GM21717 (cell line): ENCODE measurements at regions not wholly inside any gene's neighbourhood (a gene's known extent, or its start where the extent isn't known, plus 50 kb on each side); places are given as distances from the start of the nearest gene placed in this dataset.

Experiments used
- ATAC-seq: cut with Tn5 transposase; IDR thresholded peaks from one replicate; pipeline ENCODE4 v1.9.1; 2021; ENCODE audit warnings: mild to moderate bottlenecking, moderate library complexity; ENCODE audit not compliant: unreplicated experiment

GRCh38 chr18:51643483-51643882 is 446.0 kb upstream of the MEX3C start:
- no peak for ATAC-seq

GRCh38 chr18:51645607-51646006 is 448.1 kb upstream of the MEX3C start:
- ATAC-seq, result no peak

- ATAC-seq, result no peak
These were observed 449.9 kb upstream of the MEX3C start for GRCh38 chr18:51647346-51647745.

GRCh38 chr18:51647942-51648341 is 450.5 kb upstream of the MEX3C start:
- ATAC-seq, result no peak

- no peak for ATAC-seq
These were observed 452.3 kb upstream of the MEX3C start for GRCh38 chr18:51649796-51650195.

GRCh38 chr18:51651761-51652160 is 454.3 kb upstream of the MEX3C start:
- no peak for ATAC-seq

- no peak for ATAC-seq
These were observed 456.2 kb upstream of the MEX3C start for GRCh38 chr18:51653507-51654213.

- ATAC-seq, result peak; percentile 65
These were observed 457.2 kb upstream of the MEX3C start for GRCh38 chr18:51654488-51655326.

- peak; percentile 77 for ATAC-seq
These were observed 457.8 kb upstream of the MEX3C start for GRCh38 chr18:51655327-51655698.

- no peak for ATAC-seq
These were observed 458.8 kb upstream of the MEX3C start for GRCh38 chr18:51656249-51656648.

- no peak for ATAC-seq
These were observed 461.0 kb upstream of the MEX3C start for GRCh38 chr18:51658436-51658835.

GRCh38 chr18:51659781-51660180 is 462.3 kb upstream of the MEX3C start:
- ATAC-seq, result no peak

GRCh38 chr18:51660188-51660715 is 462.8 kb upstream of the MEX3C start:
- ATAC-seq, result no peak

GRCh38 chr18:51664236-51664635 is 466.8 kb upstream of the MEX3C start:
- no peak for ATAC-seq

- ATAC-seq, result no peak
These were observed 469.3 kb upstream of the MEX3C start for GRCh38 chr18:51666763-51667191.

- ATAC-seq, result peak; percentile 74
These were observed 470.6 kb upstream of the MEX3C start for GRCh38 chr18:51668101-51668500.

GRCh38 chr18:51668607-51669006 is 471.1 kb upstream of the MEX3C start:
- ATAC-seq, result no peak

GRCh38 chr18:51686590-51686989 is 489.1 kb upstream of the MEX3C start:
- ATAC-seq, result no peak

GRCh38 chr18:51687845-51688585 is 490.5 kb upstream of the MEX3C start:
- ATAC-seq, result no peak

GRCh38 chr18:51692612-51693011 is 495.1 kb upstream of the MEX3C start:
- no peak for ATAC-seq

GRCh38 chr18:51711298-51711889 is 513.9 kb upstream of the MEX3C start:
- peak; percentile 67 for ATAC-seq
